ENCODE measurements at regions not wholly inside any gene's neighbourhood (a gene's known extent, or its start where the extent isn't known, plus 50 kb on each side); places are given as distances from the start of the nearest gene placed in this dataset.

GRCh38 chr7:120054376-120055100, 218.4 kb upstream of the KCND2 start:
- Histone ChIP-seq H4K20me1 (ENCODE audit: control insufficient read depth, insufficient read depth, low read depth, low read length) (no peaks in the 10 kb centered on the region), H3K9me2 (replicated peaks; ENCODE audit: control insufficient read depth, low read length) (no peaks in the 10 kb centered on the region), H3K79me2 (ENCODE audit: control insufficient read depth, low read length) (no peaks in the 10 kb centered on the region), H3K27ac (ENCODE audit: low read depth, low read length) (no peak overlapping the region), H3K4me2 (ENCODE audit: low read length) (no peak overlapping the region), H3K36me3 (ENCODE audit: control insufficient read depth, low read length) (no peaks in the 10 kb centered on the region), H3K27me3 (ENCODE audit: control insufficient read depth, low read length) (no peaks in the 10 kb centered on the region), H3K4me3 (ENCODE audit: low read length) (no peak overlapping the region), H3F3A (ENCODE audit: control insufficient read depth, insufficient read depth) (no peaks in the 10 kb centered on the region), H3K4me1 (ENCODE audit: control insufficient read depth, low read length) (no peaks in the 10 kb centered on the region), H3K9me3 (ENCODE audit: control insufficient read depth, insufficient read depth, low read length) (peaks cover 3% of the 10 kb centered on the region; the same call in 1 of the 2 replicates)
- TF ChIP-seq EZH2phosphoT487 (IDR thresholded peaks at IDR 0.05; ENCODE audit: borderline replicate concordance, low read length), result no peak
- TF ChIP-seq CTCF (IDR thresholded peaks at IDR 0.05; ENCODE audit: low read depth, low read length, poor library complexity, severe bottlenecking), result no peak

GRCh38 chr7:120055300-120055699, 217.7 kb upstream of the KCND2 start:
- Histone ChIP-seq H3K9me2 (replicated peaks; ENCODE audit: control insufficient read depth, low read length) (no peaks in the 10 kb centered on the region), H3K4me1 (ENCODE audit: control insufficient read depth, low read length) (no peaks in the 10 kb centered on the region), H3K27me3 (ENCODE audit: control insufficient read depth, low read length) (no peaks in the 10 kb centered on the region), H3F3A (ENCODE audit: control insufficient read depth, insufficient read depth) (no peaks in the 10 kb centered on the region), H4K20me1 (ENCODE audit: control insufficient read depth, insufficient read depth, low read depth, low read length) (no peaks in the 10 kb centered on the region), H3K27ac (ENCODE audit: low read depth, low read length) (no peak overlapping the region), H3K4me2 (ENCODE audit: low read length) (no peak overlapping the region), H3K4me3 (ENCODE audit: low read length) (no peak overlapping the region), H3K9me3 (ENCODE audit: control insufficient read depth, insufficient read depth, low read length) (peaks cover 3% of the 10 kb centered on the region; the same call in 1 of the 2 replicates), H3K79me2 (ENCODE audit: control insufficient read depth, low read length) (no peaks in the 10 kb centered on the region), H3K36me3 (ENCODE audit: control insufficient read depth, low read length) (no peaks in the 10 kb centered on the region)
- TF ChIP-seq EZH2phosphoT487 (IDR thresholded peaks at IDR 0.05; ENCODE audit: borderline replicate concordance, low read length) (no peak), CTCF (IDR thresholded peaks at IDR 0.05; ENCODE audit: low read depth, low read length, poor library complexity, severe bottlenecking) (no peak)

- no peaks in the 10 kb centered on the region for H4K20me1 ChIP-seq (ENCODE audit: control insufficient read depth, insufficient read depth, low read depth, low read length)
- H3K36me3 ChIP-seq (ENCODE audit: control insufficient read depth, low read length), result no peaks in the 10 kb centered on the region
- H3K9me3 ChIP-seq (ENCODE audit: control insufficient read depth, insufficient read depth, low read length), result peaks cover 3% of the 10 kb centered on the region; the same call in 1 of the 2 replicates
- H3K4me1 ChIP-seq (ENCODE audit: control insufficient read depth, low read length), result no peaks in the 10 kb centered on the region
- H3K9me2 ChIP-seq (replicated peaks; ENCODE audit: control insufficient read depth, low read length), result no peaks in the 10 kb centered on the region
- H3K79me2 ChIP-seq (ENCODE audit: control insufficient read depth, low read length), result no peaks in the 10 kb centered on the region
- H3K27ac ChIP-seq (ENCODE audit: low read depth, low read length), result no peak overlapping the region
- H3K4me2 ChIP-seq (ENCODE audit: low read length), result no peak overlapping the region
- H3K4me3 ChIP-seq (ENCODE audit: low read length), result no peak overlapping the region
- no peaks in the 10 kb centered on the region for H3K27me3 ChIP-seq (ENCODE audit: control insufficient read depth, low read length)
- no peak for TF ChIP-seq CTCF (IDR thresholded peaks at IDR 0.05; ENCODE audit: low read depth, low read length, poor library complexity, severe bottlenecking)
- TF ChIP-seq EZH2phosphoT487 (IDR thresholded peaks at IDR 0.05; ENCODE audit: borderline replicate concordance, low read length), result no peak
- H3F3A ChIP-seq (ENCODE audit: control insufficient read depth, insufficient read depth), result no peaks in the 10 kb centered on the region
These were observed 216.7 kb upstream of the KCND2 start for GRCh38 chr7:120056227-120056626.

Measured in DOHH2 (cell line).